Activated B cell treated with CpG ODN at 0.5 μM for 24 hours (primary cell): ENCODE measurements at regions not wholly inside any gene's neighbourhood (a gene's known extent, or its start where the extent isn't known, plus 50 kb on each side); places are given as distances from the start of the nearest gene placed in this dataset.
A peak's percentile ranks its signal among the peaks of the same experiment; 100 is the strongest.

Experiments
- ATAC-seq: fragments of 200-7000 bp; cut with Tn5 transposase; one replicate; pipeline ENCODE4 v1.10.0; 2021; ENCODE audit warnings: low read depth, mild to moderate bottlenecking, moderate library complexity
- CTCF ChIA-PET: fragments of 350-600 bp; sonication (Branson Sonifier 250); formaldehyde crosslinking; loops from one replicate; lab custom pipeline; 2021; ENCODE audit warnings: antibody characterized with exemption; lab: Charles Lee
- POLR2A ChIA-PET: fragments of 350-600 bp; sonication (Branson Sonifier 250); formaldehyde crosslinking; loops from one replicate; lab custom pipeline; 2021; ENCODE audit warnings: antibody characterized with exemption; lab: Charles Lee
- DNase-seq: peaks from one replicate; pipeline ENCODE4 v3.0.0; 2022
- H3K27ac Mint-ChIP-seq: one replicate; pipeline ENCODE4 v1.8.0; 2020; ENCODE audit warnings: mixed read lengths
- H3K27me3 Mint-ChIP-seq: one replicate; pipeline ENCODE4 v1.8.0; 2021; ENCODE audit warnings: mixed read lengths
- H3K36me3 Mint-ChIP-seq: one replicate; pipeline ENCODE4 v1.8.0; 2021; ENCODE audit warnings: low read depth, mixed read lengths
- H3K4me1 Mint-ChIP-seq: one replicate; pipeline ENCODE4 v1.8.0; 2021; ENCODE audit warnings: mixed read lengths
- H3K4me3 Mint-ChIP-seq: one replicate; pipeline ENCODE4 v1.8.0; 2020; ENCODE audit warnings: mild to moderate bottlenecking, mixed read lengths
- H3K9me3 Mint-ChIP-seq: one replicate; pipeline ENCODE4 v1.8.0; 2020; ENCODE audit warnings: mixed read lengths
- intact Hi-C: fragments of 100-400 bp; cut with micrococcal nuclease; formaldehyde crosslinking; loops from one replicate; pipeline ENCODE4 v1.15.1; 2024
- TF ChIP-seq, protein P1 (sequence below): fragments of 200-600 bp; IDR thresholded peaks from one replicate; pipeline ENCODE4 v1.8.0; 2022; ENCODE audit warnings: antibody characterized with exemption, mild to moderate bottlenecking

GRCh38 chr10:124146483-124146882 is 53.1 kb upstream of the CHST15 start:
- ATAC-seq, result no peak
- intact Hi-C loops, result no loop called here
- peaks cover 16% of the 10 kb centered on the region for H3K4me1 Mint-ChIP-seq
- no peaks in the 10 kb centered on the region for H3K9me3 Mint-ChIP-seq
- TF ChIP-seq, protein P1, sequence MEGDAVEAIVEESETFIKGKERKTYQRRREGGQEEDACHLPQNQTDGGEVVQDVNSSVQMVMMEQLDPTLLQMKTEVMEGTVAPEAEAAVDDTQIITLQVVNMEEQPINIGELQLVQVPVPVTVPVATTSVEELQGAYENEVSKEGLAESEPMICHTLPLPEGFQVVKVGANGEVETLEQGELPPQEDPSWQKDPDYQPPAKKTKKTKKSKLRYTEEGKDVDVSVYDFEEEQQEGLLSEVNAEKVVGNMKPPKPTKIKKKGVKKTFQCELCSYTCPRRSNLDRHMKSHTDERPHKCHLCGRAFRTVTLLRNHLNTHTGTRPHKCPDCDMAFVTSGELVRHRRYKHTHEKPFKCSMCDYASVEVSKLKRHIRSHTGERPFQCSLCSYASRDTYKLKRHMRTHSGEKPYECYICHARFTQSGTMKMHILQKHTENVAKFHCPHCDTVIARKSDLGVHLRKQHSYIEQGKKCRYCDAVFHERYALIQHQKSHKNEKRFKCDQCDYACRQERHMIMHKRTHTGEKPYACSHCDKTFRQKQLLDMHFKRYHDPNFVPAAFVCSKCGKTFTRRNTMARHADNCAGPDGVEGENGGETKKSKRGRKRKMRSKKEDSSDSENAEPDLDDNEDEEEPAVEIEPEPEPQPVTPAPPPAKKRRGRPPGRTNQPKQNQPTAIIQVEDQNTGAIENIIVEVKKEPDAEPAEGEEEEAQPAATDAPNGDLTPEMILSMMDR, result no peak
- POLR2A ChIA-PET, result no interaction called here
- no peaks in the 10 kb centered on the region for H3K36me3 Mint-ChIP-seq
- no peak overlapping the region for H3K27ac Mint-ChIP-seq
- no peak for DNase-seq
- H3K27me3 Mint-ChIP-seq, result no peaks in the 10 kb centered on the region
- no peak overlapping the region for H3K4me3 Mint-ChIP-seq
- CTCF ChIA-PET, result interaction anchor here (1.2 kb wide), 1 partner anchor 10 kb away, joined by 3 read pairs; no protein-coding TSS in a partner anchor

DNA sequence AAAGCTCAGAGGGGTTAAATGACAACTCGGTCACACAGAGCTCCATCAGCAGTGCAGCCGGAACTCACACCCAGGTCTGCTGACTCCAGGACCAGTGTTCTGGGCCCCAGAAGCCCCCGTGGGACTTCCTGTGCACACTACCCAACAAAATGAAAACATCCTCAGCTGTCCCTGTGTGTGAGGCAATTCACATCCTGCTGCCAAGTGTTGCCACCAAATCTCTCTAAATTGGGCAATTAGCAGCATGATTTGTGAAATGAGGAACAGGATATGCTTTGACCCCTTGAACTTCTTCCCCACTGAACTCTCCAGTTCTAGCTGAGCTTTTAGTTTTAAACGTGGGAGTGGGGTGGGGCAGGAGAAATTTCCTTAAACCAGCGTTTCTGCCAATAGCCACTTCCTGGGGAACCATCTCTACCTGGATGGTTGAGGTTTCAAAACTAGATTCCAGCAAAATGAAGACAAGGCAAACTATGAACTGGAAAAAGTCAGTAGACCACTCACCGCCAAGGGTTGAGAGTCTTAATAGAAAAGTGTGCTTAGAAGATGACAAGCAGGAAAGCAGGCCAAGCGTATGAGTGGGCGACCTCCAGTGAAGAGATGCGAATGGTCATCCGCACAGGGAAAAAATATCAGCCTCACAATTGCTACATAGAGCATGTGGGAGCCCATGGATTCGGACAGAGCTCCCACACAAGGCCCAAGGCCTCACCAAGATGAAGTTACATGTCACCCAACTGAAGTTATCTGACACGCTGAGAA is 51.9 kb upstream of the CHST15 start:
- ChIA-PET CTCF (no interaction called here), POLR2A (interaction anchor here (0.6 kb wide), 1 partner anchor 474 kb away, joined by 5 read pairs; no protein-coding TSS in a partner anchor)
- intact Hi-C loops, result no loop called here
- ATAC-seq (peak; percentile 41), DNase-seq (no peak)
- Mint-ChIP-seq H3K4me3 (peak overlapping the region; percentile 45), H3K27ac (no peak overlapping the region), H3K9me3 (no peaks in the 10 kb centered on the region), H3K36me3 (no peaks in the 10 kb centered on the region), H3K4me1 (peaks cover 15% of the 10 kb centered on the region), H3K27me3 (no peaks in the 10 kb centered on the region)
- TF ChIP-seq, protein P1, result no peak

DNA sequence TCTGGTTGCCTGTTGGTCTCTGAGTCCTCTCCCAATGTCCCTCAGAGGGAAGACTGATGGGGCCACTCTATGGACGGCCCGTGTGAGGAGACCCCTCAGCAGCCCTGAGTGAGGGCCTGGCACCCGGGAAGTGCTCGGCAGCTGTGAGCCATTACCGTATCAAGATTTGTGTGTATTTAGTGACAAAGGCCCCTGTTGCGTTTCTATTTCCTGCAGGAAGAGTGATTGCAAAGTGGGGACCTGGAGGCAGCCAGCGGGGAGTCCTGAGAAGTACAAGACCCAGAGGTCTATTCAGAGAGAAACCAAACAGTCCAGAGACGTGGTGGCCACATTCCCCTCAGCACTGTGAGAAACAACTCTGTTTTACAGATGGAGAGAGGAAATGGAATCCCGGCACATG is 51.1 kb upstream of the CHST15 start:
- POLR2A ChIA-PET, result interaction anchor here (0.6 kb wide), 1 partner anchor 475 kb away, joined by 5 read pairs; no protein-coding TSS in a partner anchor

GRCh38 chr10:124143721-124144120 is 50.3 kb upstream of the CHST15 start:
- H3K27me3 Mint-ChIP-seq, result no peaks in the 10 kb centered on the region
- no peak for ATAC-seq
- H3K36me3 Mint-ChIP-seq, result no peaks in the 10 kb centered on the region
- no peak for DNase-seq
- no peaks in the 10 kb centered on the region for H3K9me3 Mint-ChIP-seq
- intact Hi-C loops, result loop anchor here (2.0 to 5.0 kb wide), 2 partner anchors 19 to 36 kb away; no protein-coding TSS in a partner anchor
- no peak overlapping the region for H3K27ac Mint-ChIP-seq
- no peak overlapping the region for H3K4me3 Mint-ChIP-seq
- TF ChIP-seq, protein P1, result no peak
- H3K4me1 Mint-ChIP-seq, result no peaks in the 10 kb centered on the region
- POLR2A ChIA-PET, result no interaction called here
- CTCF ChIA-PET, result no interaction called here

More for the DNA sequence above, 51.1 kb upstream of the CHST15 start:
- DNase-seq, result no peak
- no peaks in the 10 kb centered on the region for H3K27me3 Mint-ChIP-seq
- peaks cover 7% of the 10 kb centered on the region for H3K4me1 Mint-ChIP-seq
- TF ChIP-seq, protein P1, result no peak
- H3K4me3 Mint-ChIP-seq, result peak overlapping the region; percentile 17
- no peaks in the 10 kb centered on the region for H3K36me3 Mint-ChIP-seq
- H3K9me3 Mint-ChIP-seq, result no peaks in the 10 kb centered on the region
- intact Hi-C loops, result loop anchor here (5.0 kb wide), 1 partner anchor 37 kb away; no protein-coding TSS in a partner anchor
- CTCF ChIA-PET, result no interaction called here
- no peak overlapping the region for H3K27ac Mint-ChIP-seq
- no peak for ATAC-seq
